Spleen (tissue), 11 donors: ENCODE measurements at regions not wholly inside any gene's neighbourhood (a gene's known extent, or its start where the extent isn't known, plus 50 kb on each side); places are given as distances from the start of the nearest gene placed in this dataset.

Experiments
- DNase-seq: peaks from one replicate; pipeline ENCODE4 v3.0.0-alpha.2; 2020
- H3K27ac ChIP-seq, 8 donors: fragments of 200-600 bp; sonication (generic) in 7 of 8; 1 replicate in 4 of 8; 2 replicates in 4 of 8; pipeline versions ENCODE4 v1.5.0 to v1.8.0; 2016 to 2021; ENCODE audit warnings: inconsistent platforms in 4 of 8, mild to moderate bottlenecking in 4 of 8, moderate library complexity in 1 of 8
- H3K27me3 ChIP-seq, 7 donors: fragments of 200-600 bp; sonication (generic) in 6 of 7; replicated peaks in 1 of 7; 1 replicate in 4 of 7; 2 replicates in 3 of 7; pipeline versions ENCODE4 v1.5.0 to v1.8.0; 2016 to 2021; ENCODE audit warnings: inconsistent platforms in 3 of 7, mild to moderate bottlenecking in 1 of 7
- H3K36me3 ChIP-seq, 6 donors: fragments of 200-600 bp; sonication (generic) in 5 of 6; 1 replicate in 4 of 6; 2 replicates in 2 of 6; pipeline versions ENCODE4 v1.5.0 to v1.8.0; 2016 to 2021; ENCODE audit warnings: inconsistent platforms in 2 of 6
- H3K4me1 ChIP-seq, 6 donors: fragments of 200-600 bp; sonication (generic) in 5 of 6; 1 replicate in 3 of 6; 2 replicates in 3 of 6; pipeline versions ENCODE4 v1.5.0 to v1.8.0; 2016 to 2021; ENCODE audit warnings: inconsistent platforms in 3 of 6
- H3K4me3 ChIP-seq, 8 donors: fragments of 200-600 bp; sonication (generic) in 7 of 8; 1 replicate in 4 of 8; 2 replicates in 4 of 8; pipeline versions ENCODE4 v1.5.0 to v1.8.0; 2016 to 2021; ENCODE audit warnings: inconsistent platforms in 4 of 8, mild to moderate bottlenecking in 4 of 8, moderate library complexity in 2 of 8
- H3K9me3 ChIP-seq, 8 donors: fragments of 200-600 bp; sonication (generic) in 7 of 8; 1 replicate in 4 of 8; 2 replicates in 4 of 8; pipeline versions ENCODE4 v1.5.0 to v1.8.0; 2016 to 2021; ENCODE audit warnings: inconsistent platforms in 4 of 8
- POLR2A ChIP-seq, 3 donors: fragments of 450-650 bp; IDR thresholded peaks; one replicate each; pipeline ENCODE4 v1.5.1; 2017; ENCODE audit warnings: antibody characterized with exemption in 3 of 3, mild to moderate bottlenecking in 1 of 3
- POLR2AphosphoS5 ChIP-seq, 3 donors: sonication (generic); formaldehyde crosslinking; IDR thresholded peaks; one replicate each; pipeline ENCODE4 v1.5.1; 2017; ENCODE audit warnings: antibody characterized with exemption in 3 of 3
- WGBS, 5 donors: extraction: QIAGEN DNeasy Blood & Tissue Kit in 3 of 5; methylation state at CpG; one replicate each; pipeline versions ENCODE4 v1.1.5 to v1.1.7; 2013 to 2018; 5-methylcytosine and 5-hydroxymethylcytosine counted together
- intact Hi-C: fragments of 100-400 bp; cut with DNase I; formaldehyde crosslinking; loops from one replicate; pipeline ENCODE4 v1.15.0; 2023; ENCODE audit warnings: low total_unique reads
- TF ChIP-seq, protein P1 (sequence below), 11 experiments: fragments of 200-600 bp in 7 of 11; fragments of 450-650 bp in 4 of 11; sonication (generic) in 4 of 11; IDR thresholded peaks in 8 of 11; conservative IDR thresholded peaks in 3 of 11; 1 replicate in 7 of 11; 2 replicates in 4 of 11; pipeline versions ENCODE4 v1.4.0 to v1.8.0; 2016 to 2021; ENCODE audit warnings: antibody characterized with exemption in 11 of 11, inconsistent platforms in 4 of 11, mild to moderate bottlenecking in 1 of 11
- donor health status: healthy with polysubstance abuse.
- donor health status: DM: no; HTN: no; CAD: no; lungs with moderate emphysema.
- donor health status: DM: no; HTN: no; CAD: no.
- donor health status: Bipolar disorder and iron deficiency.
- donor health status: healthy.
- donor health status: DM: no; HTN: no; CAD: no.
- donor health status: DM: yes; HTN: yes; CAD: no.

DNA sequence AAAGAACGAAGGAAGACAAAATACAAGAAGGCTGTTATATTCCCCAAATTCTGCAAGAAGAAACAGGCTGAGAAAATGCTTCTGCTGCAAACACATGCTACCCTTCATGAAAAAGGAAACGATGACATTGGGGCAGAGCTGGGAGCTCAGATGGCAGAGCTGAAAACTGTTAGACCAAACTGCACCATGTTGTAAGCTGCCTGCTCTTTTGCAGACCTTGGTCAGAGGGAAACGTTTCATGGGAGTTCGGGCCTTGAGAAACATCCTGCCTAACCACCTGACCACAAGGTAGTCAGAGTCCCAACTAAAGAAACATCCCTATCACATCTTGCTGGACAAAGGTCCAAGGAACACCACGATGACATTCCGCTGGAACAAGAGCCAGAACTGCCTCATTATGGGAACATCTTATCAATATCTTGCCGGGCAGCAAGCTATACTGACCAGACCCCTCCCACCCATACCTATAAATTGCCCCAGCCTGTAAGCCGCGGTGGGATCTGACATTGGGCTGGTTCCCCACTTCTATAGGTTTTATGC lies 110.7 kb upstream of the CTSC start:
- Histone ChIP-seq H3K9me3 (no peaks in the 10 kb centered on the region), H3K36me3 (no peaks in the 10 kb centered on the region), H3K27me3 (no peaks in the 10 kb centered on the region), H3K4me1 (peaks cover 0 to 7% (median 0%) of the 10 kb centered on the region in 6 donors), H3K4me3 (no peak overlapping the region), H3K27ac (no peak overlapping the region)
- intact Hi-C loops: no loop called here
- TF ChIP-seq, protein P1, sequence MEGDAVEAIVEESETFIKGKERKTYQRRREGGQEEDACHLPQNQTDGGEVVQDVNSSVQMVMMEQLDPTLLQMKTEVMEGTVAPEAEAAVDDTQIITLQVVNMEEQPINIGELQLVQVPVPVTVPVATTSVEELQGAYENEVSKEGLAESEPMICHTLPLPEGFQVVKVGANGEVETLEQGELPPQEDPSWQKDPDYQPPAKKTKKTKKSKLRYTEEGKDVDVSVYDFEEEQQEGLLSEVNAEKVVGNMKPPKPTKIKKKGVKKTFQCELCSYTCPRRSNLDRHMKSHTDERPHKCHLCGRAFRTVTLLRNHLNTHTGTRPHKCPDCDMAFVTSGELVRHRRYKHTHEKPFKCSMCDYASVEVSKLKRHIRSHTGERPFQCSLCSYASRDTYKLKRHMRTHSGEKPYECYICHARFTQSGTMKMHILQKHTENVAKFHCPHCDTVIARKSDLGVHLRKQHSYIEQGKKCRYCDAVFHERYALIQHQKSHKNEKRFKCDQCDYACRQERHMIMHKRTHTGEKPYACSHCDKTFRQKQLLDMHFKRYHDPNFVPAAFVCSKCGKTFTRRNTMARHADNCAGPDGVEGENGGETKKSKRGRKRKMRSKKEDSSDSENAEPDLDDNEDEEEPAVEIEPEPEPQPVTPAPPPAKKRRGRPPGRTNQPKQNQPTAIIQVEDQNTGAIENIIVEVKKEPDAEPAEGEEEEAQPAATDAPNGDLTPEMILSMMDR (IDR thresholded peaks at IDR 0.05 in 8 of 11, conservative IDR thresholded peaks at IDR 0.05 in 3 of 11): no peak
- TF ChIP-seq POLR2AphosphoS5 (IDR thresholded peaks at IDR 0.05) (no peak), POLR2A (IDR thresholded peaks at IDR 0.05) (no peak)
- 61 to 85% (median 74%) methylated on average over 8 to 9 of the region's 9 CpGs for WGBS, 5 donors
- no peak for DNase-seq

DNA sequence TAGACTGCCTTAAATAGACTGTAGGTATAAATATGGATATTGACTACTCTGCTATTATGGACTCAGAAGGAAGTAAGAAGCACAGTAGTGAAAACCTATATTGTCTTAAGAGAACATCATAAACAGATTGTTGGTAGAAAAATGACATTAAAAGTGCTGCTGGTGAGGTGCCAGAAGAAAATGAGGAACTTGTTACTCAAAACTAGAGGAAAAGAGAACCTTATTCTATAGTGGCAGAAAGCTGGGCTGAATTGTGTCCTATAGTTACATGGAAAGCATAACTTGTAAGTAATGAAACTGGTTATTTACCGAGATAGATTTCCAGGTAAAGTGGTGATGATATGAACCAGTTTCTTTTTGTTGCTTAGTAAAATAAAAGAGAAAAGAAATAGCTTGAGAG lies 109.7 kb upstream of the CTSC start:
- no peaks in the 10 kb centered on the region for H3K36me3 ChIP-seq
- no peak overlapping the region for H3K4me3 ChIP-seq
- 34 to 42% (median 38%) methylated on average over 1 of the region's 1 CpG for WGBS, 5 donors
- intact Hi-C loops: no loop called here
- no peaks in the 10 kb centered on the region for H3K9me3 ChIP-seq
- H3K4me1 ChIP-seq: peaks cover 0 to 7% (median 0%) of the 10 kb centered on the region in 6 donors
- TF ChIP-seq POLR2AphosphoS5 (IDR thresholded peaks at IDR 0.05) (no peak), POLR2A (IDR thresholded peaks at IDR 0.05) (no peak)
- TF ChIP-seq, protein P1 (IDR thresholded peaks at IDR 0.05 in 8 of 11, conservative IDR thresholded peaks at IDR 0.05 in 3 of 11): no peak
- H3K27ac ChIP-seq: no peak overlapping the region
- DNase-seq: no peak
- no peaks in the 10 kb centered on the region for H3K27me3 ChIP-seq

DNA sequence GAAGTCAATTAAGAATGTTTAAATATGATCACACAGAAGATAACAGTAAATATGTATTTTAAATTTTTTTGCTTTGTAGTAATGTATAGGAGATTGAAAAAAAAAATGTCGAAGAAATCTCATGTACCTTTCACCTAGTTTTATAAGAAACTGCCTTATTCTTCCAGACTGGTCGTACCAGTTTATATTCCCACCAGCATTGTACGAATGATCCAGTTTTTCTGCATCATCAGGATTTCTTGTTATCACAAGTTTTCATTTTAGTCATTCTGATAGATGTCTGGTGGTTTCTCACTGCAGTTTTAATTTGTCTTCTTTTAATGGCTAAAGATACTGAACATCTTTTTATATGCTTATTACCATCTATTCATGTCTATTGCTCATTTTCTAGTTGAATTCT lies 101.8 kb upstream of the CTSC start:
- no peak for DNase-seq
- Histone ChIP-seq H3K4me1 (no peaks in the 10 kb centered on the region), H3K27ac (no peak overlapping the region), H3K9me3 (no peaks in the 10 kb centered on the region), H3K4me3 (no peak overlapping the region), H3K27me3 (no peaks in the 10 kb centered on the region), H3K36me3 (no peaks in the 10 kb centered on the region)
- intact Hi-C loops: no loop called here
- WGBS, 5 donors: 85 to 92% (median 89%) methylated on average over 3 of the region's 3 CpGs
- TF ChIP-seq POLR2AphosphoS5 (IDR thresholded peaks at IDR 0.05) (no peak), POLR2A (IDR thresholded peaks at IDR 0.05) (no peak)
- TF ChIP-seq, protein P1 (IDR thresholded peaks at IDR 0.05 in 8 of 11, conservative IDR thresholded peaks at IDR 0.05 in 3 of 11): no peak

DNA sequence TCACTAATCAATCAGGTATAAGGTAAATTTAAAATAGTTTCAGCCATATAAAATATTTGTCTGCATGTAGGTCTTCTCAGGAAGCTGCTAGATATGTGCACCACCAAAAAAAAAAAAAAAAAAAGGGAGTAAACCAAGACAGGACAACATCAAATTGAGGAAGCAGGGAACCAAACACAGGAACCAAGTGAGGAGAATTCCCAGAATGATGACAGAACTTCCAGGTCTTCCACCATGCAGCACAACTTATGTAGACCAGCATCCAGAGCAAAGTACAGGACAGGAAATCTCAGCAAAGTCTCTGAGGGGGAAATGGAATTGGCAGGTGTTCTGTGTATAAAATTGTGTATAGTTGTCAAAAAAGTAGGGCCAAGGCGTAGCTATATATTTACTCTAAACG lies 101.2 kb upstream of the CTSC start:
- Histone ChIP-seq H3K27ac (no peak overlapping the region), H3K27me3 (no peaks in the 10 kb centered on the region), H3K9me3 (no peaks in the 10 kb centered on the region), H3K4me1 (no peaks in the 10 kb centered on the region), H3K36me3 (no peaks in the 10 kb centered on the region), H3K4me3 (no peak overlapping the region)
- WGBS, 5 donors: 45 to 80% (median 74%) methylated on average over 2 of the region's 2 CpGs
- TF ChIP-seq POLR2AphosphoS5 (IDR thresholded peaks at IDR 0.05) (no peak), POLR2A (IDR thresholded peaks at IDR 0.05) (no peak)
- TF ChIP-seq, protein P1 (IDR thresholded peaks at IDR 0.05 in 8 of 11, conservative IDR thresholded peaks at IDR 0.05 in 3 of 11): no peak
- intact Hi-C loops: no loop called here
- no peak for DNase-seq
